IMR-90 (cell line): ENCODE measurements at regions not wholly inside any gene's neighbourhood (a gene's known extent, or its start where the extent isn't known, plus 50 kb on each side); places are given as distances from the start of the nearest gene placed in this dataset.

Experiments used
- ATAC-seq: fragments of 200-7000 bp; cut with Tn5 transposase; 2 replicates; pipeline ENCODE4 v1.9.1; 2020; ENCODE audit warnings: low read depth, mild to moderate bottlenecking, moderate library complexity
- BruUV-seq: library from RNA; stranded (reverse); fragments of 400-500 nt; replicated peaks from 2 replicates; lab custom pipeline; 2021; lab: Mats Ljungman, UMichigan
- CTCF ChIA-PET: fragments of 300-600 bp; formaldehyde crosslinking; extraction: SDS; loops from one replicate; lab custom pipeline; 2021; ENCODE audit warnings: antibody characterized with exemption; lab: Yijun Ruan, JAX
- POLR2A ChIA-PET: fragments of 300-600 bp; sonication (Branson Sonifier 250); formaldehyde crosslinking; loops from one replicate; lab custom pipeline; 2022; ENCODE audit warnings: antibody characterized with exemption; ENCODE audit not compliant: unreplicated experiment; lab: Charles Lee
- DNase-seq: peaks from one replicate; pipeline ENCODE4 v3.0.0; 2013
- H2AFZ ChIP-seq: replicated peaks from 2 replicates; pipeline ENCODE3; 2013; ENCODE audit warnings: low read length, mild to moderate bottlenecking; ENCODE audit not compliant: poor library complexity
- H2AK5ac ChIP-seq: 2 replicates; pipeline ENCODE4 v1.6.1; 2013; ENCODE audit warnings: low read depth, low read length, inconsistent platforms
- H2AK9ac ChIP-seq: replicated peaks from 2 replicates; pipeline ENCODE3; 2013; ENCODE audit warnings: mild to moderate bottlenecking, low read depth, low read length, moderate library complexity; ENCODE audit not compliant: poor library complexity
- H2BK120ac ChIP-seq: 2 replicates; pipeline ENCODE4 v1.6.1; 2013; ENCODE audit warnings: low read depth, low read length, inconsistent platforms
- H2BK15ac ChIP-seq: 3 replicates; pipeline ENCODE4 v1.6.1; 2013; ENCODE audit warnings: low read depth, low read length, inconsistent platforms
- H2BK20ac ChIP-seq: 2 replicates; pipeline ENCODE4 v1.6.1; 2013; ENCODE audit warnings: low read depth, mild to moderate bottlenecking, inconsistent platforms, low read length, moderate library complexity
- H2BK5ac ChIP-seq: 2 replicates; pipeline ENCODE4 v1.6.1; 2013; ENCODE audit warnings: mild to moderate bottlenecking, low read depth, low read length, inconsistent platforms; ENCODE audit not compliant: poor library complexity, severe bottlenecking
- H3K14ac ChIP-seq: replicated peaks from 2 replicates; pipeline ENCODE4 v1.6.1; 2013; ENCODE audit warnings: low read depth, low read length, inconsistent platforms
- H3K18ac ChIP-seq: 2 replicates; pipeline ENCODE4 v1.6.1; 2013; ENCODE audit warnings: low read depth, low read length, control low read depth
- H3K23ac ChIP-seq: 2 replicates; pipeline ENCODE4 v1.6.1; 2013; ENCODE audit warnings: low read depth, low read length, inconsistent platforms
- H3K27ac ChIP-seq: 2 replicates; pipeline ENCODE4 v1.5.1; 2013; ENCODE audit warnings: mild to moderate bottlenecking, control low read depth, low read length; ENCODE audit not compliant: insufficient read depth
- H3K27me3 ChIP-seq: 2 replicates; pipeline ENCODE4 v1.6.1; 2013; ENCODE audit warnings: low read length; ENCODE audit not compliant: control insufficient read depth, insufficient read depth
- H3K36me3 ChIP-seq: 2 replicates; pipeline ENCODE4 v1.6.1; 2013; ENCODE audit warnings: low read length, mixed read lengths; ENCODE audit not compliant: control insufficient read depth, insufficient read depth
- H3K4ac ChIP-seq: 2 replicates; pipeline ENCODE4 v1.6.1; 2013; ENCODE audit warnings: low read depth, low read length, inconsistent platforms
- H3K4me1 ChIP-seq: 2 replicates; pipeline ENCODE4 v1.6.1; 2013; ENCODE audit warnings: low read length, mixed read lengths; ENCODE audit not compliant: control insufficient read depth, insufficient read depth
- H3K4me2 ChIP-seq: 2 replicates; pipeline ENCODE4 v1.6.1; 2013; ENCODE audit warnings: low read depth, mild to moderate bottlenecking, control low read depth, low read length, moderate library complexity
- H3K4me3 ChIP-seq: 2 replicates; pipeline ENCODE4 v1.5.1; 2013; ENCODE audit warnings: low read depth, mild to moderate bottlenecking, control low read depth, low read length, moderate library complexity; ENCODE audit not compliant: insufficient read depth
- H3K56ac ChIP-seq: 2 replicates; pipeline ENCODE4 v1.6.1; 2013; ENCODE audit warnings: low read length, inconsistent platforms; ENCODE audit not compliant: insufficient read depth; ENCODE audit errors: extremely low read depth
- H3K79me1 ChIP-seq, 2 experiments: 2 replicates each; pipeline ENCODE4 v1.6.1; 2013; ENCODE audit warnings: low read length in 2 of 2, inconsistent platforms in 1 of 2, low read depth in 1 of 2
- H3K9ac ChIP-seq: 2 replicates; pipeline ENCODE4 v1.6.1; 2013; ENCODE audit warnings: low read depth, low read length, control low read depth
- H3K9me1 ChIP-seq: 2 replicates; pipeline ENCODE4 v1.6.1; 2013; ENCODE audit warnings: low read length, inconsistent platforms; ENCODE audit not compliant: insufficient read depth
- H3K9me3 ChIP-seq: 2 replicates; pipeline ENCODE4 v1.6.1; 2013; ENCODE audit warnings: low read length; ENCODE audit not compliant: control insufficient read depth, insufficient read depth
- H4K20me1 ChIP-seq: 2 replicates; pipeline ENCODE4 v1.6.1; 2013; ENCODE audit warnings: low read length, inconsistent platforms; ENCODE audit not compliant: insufficient read depth
- H4K5ac ChIP-seq: 2 replicates; pipeline ENCODE4 v1.6.1; 2013; ENCODE audit warnings: mild to moderate bottlenecking, low read depth, low read length, control low read depth
- H4K8ac ChIP-seq, 2 experiments: 2 replicates each; pipeline ENCODE4 v1.6.1; 2013; ENCODE audit warnings: low read depth in 2 of 2, low read length in 2 of 2, control low read depth in 1 of 2, inconsistent platforms in 1 of 2
- H4K91ac ChIP-seq: 2 replicates; pipeline ENCODE4 v1.6.1; 2013; ENCODE audit warnings: low read depth, low read length, inconsistent platforms; ENCODE audit not compliant: insufficient read depth
- CEBPB ChIP-seq: IDR thresholded peaks from 2 replicates; pipeline ENCODE4 v1.6.1; 2012; ENCODE audit warnings: low read depth, low read length, improper control_type of control experiment
- FOS ChIP-seq: fragments of 150-350 bp; IDR thresholded peaks from 2 replicates; pipeline ENCODE4 v1.6.1; 2016; ENCODE audit warnings: low read depth, low read length
- POLR2A ChIP-seq: IDR thresholded peaks from 2 replicates; pipeline ENCODE4 v1.6.1; 2012; ENCODE audit warnings: mild to moderate bottlenecking, low read depth, low read length
- RAD21 ChIP-seq: IDR thresholded peaks from 2 replicates; pipeline ENCODE4 v1.6.1; 2012; ENCODE audit warnings: low read length, improper control_type of control experiment
- RFX5 ChIP-seq: IDR thresholded peaks from 2 replicates; pipeline ENCODE4 v1.8.0; 2012; ENCODE audit warnings: low read depth, mild to moderate bottlenecking, low read length, moderate library complexity
- WGBS, 2 experiments: methylation state at CpG; one replicate each; pipeline versions ENCODE4 v1.1.5 to v1.1.7; 2013; ENCODE audit warnings: missing lambda C conversion rate in 2 of 2; ENCODE audit not compliant: insufficient read length in 1 of 2; ENCODE audit errors: extremely low coverage in 2 of 2; 5-methylcytosine and 5-hydroxymethylcytosine counted together
- dilution Hi-C: fragments of 300-500 bp; cut with HindIII; formaldehyde crosslinking; loops from one replicate; pipeline ENCODE4 v1.14.3; 2018; ENCODE audit warnings: low sequenced_read_pairs; ENCODE audit not compliant: unreplicated experiment
- in situ Hi-C: fragments of 300-500 bp; cut with MboI; formaldehyde crosslinking; loops from 3 replicates; pipeline ENCODE4 v1.14.3; 2019; ENCODE audit warnings: low sequenced_read_pairs, inconsistent platforms, mixed read lengths
- intact Hi-C: fragments of 100-400 bp; cut with micrococcal nuclease; formaldehyde crosslinking; loops from 2 replicates; pipeline ENCODE4 v1.10.0; 2022
- TF ChIP-seq, protein P1 (sequence below): conservative IDR thresholded peaks from 2 replicates; pipeline ENCODE4 v1.5.1; 2012; ENCODE audit warnings: mild to moderate bottlenecking, low read depth, low read length, improper control_type of control experiment

DNA sequence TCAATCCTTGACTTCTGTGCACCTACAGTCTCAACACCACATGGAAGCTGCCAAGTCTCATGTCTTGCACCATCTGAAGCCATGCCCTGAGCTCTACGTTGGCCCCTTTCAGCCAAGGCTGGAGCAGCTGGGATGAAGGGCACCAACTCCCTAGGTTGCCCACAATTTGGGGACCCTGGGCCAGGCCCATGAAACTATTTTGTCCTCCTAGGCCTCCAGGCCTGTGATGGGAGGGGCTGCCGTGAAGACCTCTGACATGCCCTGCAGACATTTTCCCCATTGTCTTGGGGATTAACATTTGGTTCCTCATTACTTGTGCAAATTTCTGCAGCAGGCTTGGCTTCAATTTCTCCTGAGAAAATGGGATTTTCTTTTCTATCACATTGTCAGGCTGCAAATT lies 285.1 kb downstream of the DTWD2 start:
- dilution Hi-C loops (no loop called here), in situ Hi-C loops (no loop called here), intact Hi-C loops (no loop called here)
- Histone ChIP-seq H2AFZ (no peak overlapping the region), H3K56ac (no peak overlapping the region), H2BK5ac (no peak overlapping the region), H2AK5ac (no peak overlapping the region), H3K27ac (no peak overlapping the region), H3K79me1 (no peaks in the 10 kb centered on the region), H3K4ac (no peak overlapping the region), H3K9me1 (no peaks in the 10 kb centered on the region), H3K4me2 (no peak overlapping the region), H2BK120ac (no peak overlapping the region), H3K18ac (no peak overlapping the region), H2BK20ac (no peak overlapping the region), H3K36me3 (no peaks in the 10 kb centered on the region), H3K27me3 (no peaks in the 10 kb centered on the region), H4K91ac (no peak overlapping the region), H3K4me3 (no peak overlapping the region), H3K14ac (no peak overlapping the region), H3K4me1 (no peaks in the 10 kb centered on the region), H2BK15ac (no peak overlapping the region), H3K9ac (no peak overlapping the region), H4K20me1 (no peaks in the 10 kb centered on the region), H4K8ac (no peak overlapping the region), H4K5ac (no peak overlapping the region), H3K9me3 (peaks cover 8% of the 10 kb centered on the region), H2AK9ac (no peak overlapping the region), H3K23ac (no peak overlapping the region)
- ATAC-seq: no peak
- no CpG with 5 or more reads among the region's 2 CpGs for WGBS, 2 experiments
- no peak for DNase-seq
- CTCF ChIA-PET: no interaction called here
- POLR2A ChIA-PET: no interaction called here
- TF ChIP-seq RAD21 (no peak), FOS (no peak), RFX5 (no peak), POLR2A (no peak), CEBPB (no peak)
- TF ChIP-seq, protein P1, sequence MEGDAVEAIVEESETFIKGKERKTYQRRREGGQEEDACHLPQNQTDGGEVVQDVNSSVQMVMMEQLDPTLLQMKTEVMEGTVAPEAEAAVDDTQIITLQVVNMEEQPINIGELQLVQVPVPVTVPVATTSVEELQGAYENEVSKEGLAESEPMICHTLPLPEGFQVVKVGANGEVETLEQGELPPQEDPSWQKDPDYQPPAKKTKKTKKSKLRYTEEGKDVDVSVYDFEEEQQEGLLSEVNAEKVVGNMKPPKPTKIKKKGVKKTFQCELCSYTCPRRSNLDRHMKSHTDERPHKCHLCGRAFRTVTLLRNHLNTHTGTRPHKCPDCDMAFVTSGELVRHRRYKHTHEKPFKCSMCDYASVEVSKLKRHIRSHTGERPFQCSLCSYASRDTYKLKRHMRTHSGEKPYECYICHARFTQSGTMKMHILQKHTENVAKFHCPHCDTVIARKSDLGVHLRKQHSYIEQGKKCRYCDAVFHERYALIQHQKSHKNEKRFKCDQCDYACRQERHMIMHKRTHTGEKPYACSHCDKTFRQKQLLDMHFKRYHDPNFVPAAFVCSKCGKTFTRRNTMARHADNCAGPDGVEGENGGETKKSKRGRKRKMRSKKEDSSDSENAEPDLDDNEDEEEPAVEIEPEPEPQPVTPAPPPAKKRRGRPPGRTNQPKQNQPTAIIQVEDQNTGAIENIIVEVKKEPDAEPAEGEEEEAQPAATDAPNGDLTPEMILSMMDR: no peak
- no TSS peak for BruUV-seq
